SK-N-MC (cell line): ENCODE measurements at regions not wholly inside any gene's neighbourhood (a gene's known extent, or its start where the extent isn't known, plus 50 kb on each side); places are given as distances from the start of the nearest gene placed in this dataset.

Source experiments
- EZH2 ChIP-seq: fragments of 200-600 bp; sonication (generic); IDR thresholded peaks from one replicate; pipeline ENCODE4 v1.6.1; 2017; ENCODE audit warnings: antibody characterized with exemption
- POLR2AphosphoS5 ChIP-seq: IDR thresholded peaks from 2 replicates; pipeline ENCODE4 v1.6.1; 2012; ENCODE audit warnings: mild to moderate bottlenecking, low read depth, low read length, borderline replicate concordance

DNA sequence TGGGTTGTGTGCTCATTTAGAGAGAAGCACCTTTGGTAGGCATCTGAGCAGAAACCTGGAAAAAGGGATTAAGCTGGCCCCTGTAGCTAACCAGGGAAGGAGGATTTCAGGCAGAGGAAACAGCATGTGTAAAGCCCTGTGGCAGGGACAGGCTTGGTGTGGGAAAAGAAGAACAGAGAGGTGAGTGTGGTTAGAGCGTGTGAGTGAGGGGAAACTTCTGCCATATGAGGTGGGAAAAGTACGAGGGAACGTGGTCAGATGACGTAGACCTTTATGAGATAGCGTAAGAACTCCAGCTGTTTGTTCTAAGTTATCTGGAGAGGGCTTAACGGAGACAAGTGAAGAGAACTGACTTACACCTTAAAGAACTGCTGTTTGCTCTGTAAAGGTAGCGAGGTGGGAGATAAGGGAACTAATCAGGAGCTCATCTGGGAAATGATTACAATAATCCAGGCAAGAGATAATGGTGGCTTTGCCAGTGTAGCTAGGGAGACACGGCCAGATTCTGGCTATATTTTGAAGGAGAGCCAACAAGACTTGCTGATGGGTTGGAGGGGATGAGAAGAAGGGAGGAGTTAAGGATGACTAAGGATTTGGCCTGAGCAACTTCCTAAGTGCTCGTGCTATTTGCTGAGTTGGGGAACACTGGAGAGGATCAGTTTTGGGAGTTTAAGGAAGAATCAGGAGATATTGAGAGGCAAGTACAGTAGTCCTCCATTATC is 234.0 kb downstream of the ETNK1 start:
- TF ChIP-seq EZH2, result no peak
- no peak for TF ChIP-seq POLR2AphosphoS5
